NCI-H226 (cell line): ENCODE measurements at regions not wholly inside any gene's neighbourhood (a gene's known extent, or its start where the extent isn't known, plus 50 kb on each side); places are given as distances from the start of the nearest gene placed in this dataset.
"Not testable (repeated sequence)": the region's sequence is repeated elsewhere in the genome, so short reads cannot be mapped to it uniquely, and the experiment has no call there.

ENCODE experiments used
- DNase-seq: peaks from one replicate; pipeline ENCODE4 v3.0.0-alpha.2; 2015

- DNase-seq = no peak
These were observed 51.0 kb upstream of the CHCHD3 start for GRCh38 chr7:133132906-133133305.

GRCh38 chr7:133134810-133135209, 52.9 kb upstream of the CHCHD3 start:
- no peak for DNase-seq

- peak; percentile 77 for DNase-seq
These were observed 53.6 kb upstream of the CHCHD3 start for GRCh38 chr7:133135451-133135850.

GRCh38 chr7:133139350-133139749, 57.5 kb upstream of the CHCHD3 start:
- peak; percentile 31 for DNase-seq

- no peak for DNase-seq
These were observed 57.9 kb upstream of the CHCHD3 start for GRCh38 chr7:133139801-133140200.

- DNase-seq = no peak
These were observed 59.2 kb upstream of the CHCHD3 start for GRCh38 chr7:133140994-133141595.

GRCh38 chr7:133150760-133151159, 68.9 kb upstream of the CHCHD3 start:
- no peak for DNase-seq

- DNase-seq = no peak
These were observed 71.0 kb upstream of the CHCHD3 start for GRCh38 chr7:133152875-133153274.

GRCh38 chr7:133155146-133155545, 73.3 kb upstream of the CHCHD3 start:
- no peak for DNase-seq

GRCh38 chr7:133155642-133156041, 73.8 kb upstream of the CHCHD3 start:
- no peak for DNase-seq

- no peak for DNase-seq
These were observed 75.2 kb upstream of the CHCHD3 start for GRCh38 chr7:133157045-133157444.

- no peak for DNase-seq
These were observed 82.6 kb upstream of the CHCHD3 start for GRCh38 chr7:133164498-133164897.

GRCh38 chr7:133165001-133165400, 83.1 kb upstream of the CHCHD3 start:
- DNase-seq = no peak

- no peak for DNase-seq
These were observed 83.6 kb upstream of the CHCHD3 start for GRCh38 chr7:133165529-133165928.

GRCh38 chr7:133167300-133167699, 85.4 kb upstream of the CHCHD3 start:
- DNase-seq = no peak

- DNase-seq = peak; percentile 21
These were observed 83.6 kb upstream of the EXOC4 start for GRCh38 chr7:133169167-133169822.

GRCh38 chr7:133177476-133177875, 75.4 kb upstream of the EXOC4 start:
- DNase-seq = not testable (repeated sequence)

GRCh38 chr7:133180717-133181116, 72.2 kb upstream of the EXOC4 start:
- no peak for DNase-seq

- DNase-seq = no peak
These were observed 69.7 kb upstream of the EXOC4 start for GRCh38 chr7:133183042-133183794.

GRCh38 chr7:133183969-133184368, 68.9 kb upstream of the EXOC4 start:
- DNase-seq = no peak

- DNase-seq = no peak
These were observed 67.4 kb upstream of the EXOC4 start for GRCh38 chr7:133185512-133185911.

GRCh38 chr7:133186060-133186459, 66.8 kb upstream of the EXOC4 start:
- no peak for DNase-seq

- DNase-seq = no peak
These were observed 62.7 kb upstream of the EXOC4 start for GRCh38 chr7:133190172-133190528.

- no peak for DNase-seq
These were observed 62.2 kb upstream of the EXOC4 start for GRCh38 chr7:133190650-133191049.
